ENCODE measurements at regions not wholly inside any gene's neighbourhood (a gene's known extent, or its start where the extent isn't known, plus 50 kb on each side); places are given as distances from the start of the nearest gene placed in this dataset.

DNA sequence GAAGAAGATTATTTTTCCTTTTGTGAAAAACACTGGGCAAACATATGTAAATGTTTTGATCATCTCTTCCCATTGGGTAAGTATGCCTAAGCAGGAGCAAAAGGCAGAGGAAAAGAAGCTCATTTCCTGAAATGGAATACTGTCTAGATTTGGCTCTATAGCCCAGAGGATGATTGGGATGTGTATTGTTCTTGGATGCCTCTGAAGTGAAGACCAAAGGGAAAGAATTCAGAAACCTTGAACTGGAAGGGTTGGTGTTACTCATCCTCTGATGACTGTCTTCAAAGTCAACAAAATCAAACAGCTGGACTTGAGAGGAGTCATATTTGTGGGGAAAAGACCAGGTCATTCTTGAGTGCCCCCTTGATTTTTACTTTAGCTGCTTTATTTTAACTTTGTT is 112.6 kb upstream of the NT5C1B start:
- no peaks in the 10 kb centered on the region for H3K36me3 ChIP-seq (ENCODE audit: control insufficient read depth, insufficient read depth, low read length)
- H3K9me3 ChIP-seq: no peaks in the 10 kb centered on the region
- no peaks in the 10 kb centered on the region for H3K36me3 Mint-ChIP-seq (ENCODE audit: insufficient read depth, unreplicated experiment)
- no peak overlapping the region for H3K4me3 ChIP-seq (ENCODE audit: low read depth, low read length)
- H3K27me3 Mint-ChIP-seq (ENCODE audit: insufficient read depth, unreplicated experiment): peaks cover 9% of the 10 kb centered on the region
- BruUV-seq (replicated peaks): no TSS peak
- CTCF ChIA-PET: no interaction called here
- H3K4me1 Mint-ChIP-seq (ENCODE audit: low read depth, unreplicated experiment): no peaks in the 10 kb centered on the region
- no peak for DNase-seq
- H3K4me3 Mint-ChIP-seq (ENCODE audit: unreplicated experiment): no peak overlapping the region
- no peaks in the 10 kb centered on the region for H3K27me3 ChIP-seq (replicated peaks; ENCODE audit: control insufficient read depth, insufficient read depth, low read length)
- no peak overlapping the region for H3K27ac Mint-ChIP-seq (ENCODE audit: unreplicated experiment)
- TF ChIP-seq, protein P1, sequence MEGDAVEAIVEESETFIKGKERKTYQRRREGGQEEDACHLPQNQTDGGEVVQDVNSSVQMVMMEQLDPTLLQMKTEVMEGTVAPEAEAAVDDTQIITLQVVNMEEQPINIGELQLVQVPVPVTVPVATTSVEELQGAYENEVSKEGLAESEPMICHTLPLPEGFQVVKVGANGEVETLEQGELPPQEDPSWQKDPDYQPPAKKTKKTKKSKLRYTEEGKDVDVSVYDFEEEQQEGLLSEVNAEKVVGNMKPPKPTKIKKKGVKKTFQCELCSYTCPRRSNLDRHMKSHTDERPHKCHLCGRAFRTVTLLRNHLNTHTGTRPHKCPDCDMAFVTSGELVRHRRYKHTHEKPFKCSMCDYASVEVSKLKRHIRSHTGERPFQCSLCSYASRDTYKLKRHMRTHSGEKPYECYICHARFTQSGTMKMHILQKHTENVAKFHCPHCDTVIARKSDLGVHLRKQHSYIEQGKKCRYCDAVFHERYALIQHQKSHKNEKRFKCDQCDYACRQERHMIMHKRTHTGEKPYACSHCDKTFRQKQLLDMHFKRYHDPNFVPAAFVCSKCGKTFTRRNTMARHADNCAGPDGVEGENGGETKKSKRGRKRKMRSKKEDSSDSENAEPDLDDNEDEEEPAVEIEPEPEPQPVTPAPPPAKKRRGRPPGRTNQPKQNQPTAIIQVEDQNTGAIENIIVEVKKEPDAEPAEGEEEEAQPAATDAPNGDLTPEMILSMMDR (IDR thresholded peaks at IDR 0.05; ENCODE audit: insufficient read depth in 1 of 2, low read depth in 1 of 2, low read length in 1 of 2, severe bottlenecking in 1 of 2, unreplicated experiment in 1 of 2): no peak
- H3K9me3 Mint-ChIP-seq (ENCODE audit: unreplicated experiment): no peaks in the 10 kb centered on the region
- intact Hi-C loops (cut with micrococcal nuclease; ENCODE audit: unreplicated experiment): no loop called here
- POLR2A ChIA-PET: no interaction called here
- no peaks in the 10 kb centered on the region for H3K4me1 ChIP-seq

DNA sequence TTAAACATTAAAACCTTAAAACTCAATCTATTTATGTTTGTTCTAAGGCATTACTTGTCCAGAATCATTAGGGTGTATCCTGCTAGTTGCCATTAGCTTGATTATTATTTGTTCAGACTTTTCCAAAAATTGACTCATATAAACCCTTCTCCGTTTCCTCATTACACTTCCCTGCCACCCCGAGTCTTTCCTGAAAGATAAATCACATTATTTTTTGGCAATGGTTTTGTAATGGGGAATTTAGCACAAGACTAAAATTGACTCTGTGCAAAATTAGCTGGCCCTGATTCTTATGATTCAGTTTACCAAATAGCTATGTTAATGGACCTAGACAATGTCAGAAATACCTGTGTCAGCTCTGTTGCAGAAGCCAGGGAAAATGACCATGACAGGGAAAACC is 112.2 kb upstream of the NT5C1B start:
- Mint-ChIP-seq H3K9me3 (ENCODE audit: unreplicated experiment) (no peaks in the 10 kb centered on the region), H3K4me1 (ENCODE audit: low read depth, unreplicated experiment) (no peaks in the 10 kb centered on the region), H3K36me3 (ENCODE audit: insufficient read depth, unreplicated experiment) (no peaks in the 10 kb centered on the region), H3K27me3 (ENCODE audit: insufficient read depth, unreplicated experiment) (peaks cover 9% of the 10 kb centered on the region), H3K27ac (ENCODE audit: unreplicated experiment) (no peak overlapping the region), H3K4me3 (ENCODE audit: unreplicated experiment) (no peak overlapping the region)
- ChIA-PET POLR2A (no interaction called here), CTCF (no interaction called here)
- no TSS peak for BruUV-seq (replicated peaks)
- Histone ChIP-seq H3K36me3 (ENCODE audit: control insufficient read depth, insufficient read depth, low read length) (no peaks in the 10 kb centered on the region), H3K9me3 (no peaks in the 10 kb centered on the region), H3K4me3 (ENCODE audit: low read depth, low read length) (no peak overlapping the region), H3K4me1 (no peaks in the 10 kb centered on the region), H3K27me3 (replicated peaks; ENCODE audit: control insufficient read depth, insufficient read depth, low read length) (no peaks in the 10 kb centered on the region)
- DNase-seq: no peak
- intact Hi-C loops (cut with micrococcal nuclease; ENCODE audit: unreplicated experiment): no loop called here
- TF ChIP-seq, protein P1 (IDR thresholded peaks at IDR 0.05; ENCODE audit: insufficient read depth in 1 of 2, low read depth in 1 of 2, low read length in 1 of 2, severe bottlenecking in 1 of 2, unreplicated experiment in 1 of 2): no peak

DNA sequence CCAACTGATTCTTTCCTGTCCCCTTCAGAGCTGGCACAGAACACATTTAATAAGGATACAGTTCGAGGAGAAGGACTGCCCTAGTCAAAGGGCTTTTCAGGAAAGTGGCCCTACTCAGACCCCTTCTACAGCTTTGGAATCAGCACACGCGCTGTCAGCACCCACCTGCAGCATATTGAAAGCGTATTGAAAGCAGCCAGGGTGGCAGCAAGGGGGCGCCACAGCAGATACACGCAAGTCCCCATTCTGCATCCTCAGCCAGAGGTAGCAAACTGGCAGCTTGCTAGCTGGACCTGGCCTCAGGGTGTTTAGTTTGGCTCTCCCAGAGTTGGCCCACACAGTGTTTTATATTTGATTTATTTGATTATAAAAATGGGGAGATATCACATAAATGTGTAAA is 101.0 kb upstream of the NT5C1B start:
- Mint-ChIP-seq H3K4me1 (ENCODE audit: low read depth, unreplicated experiment) (no peaks in the 10 kb centered on the region), H3K27ac (ENCODE audit: unreplicated experiment) (no peak overlapping the region), H3K36me3 (ENCODE audit: insufficient read depth, unreplicated experiment) (no peaks in the 10 kb centered on the region), H3K9me3 (ENCODE audit: unreplicated experiment) (peaks cover 7% of the 10 kb centered on the region), H3K4me3 (ENCODE audit: unreplicated experiment) (no peak overlapping the region), H3K27me3 (ENCODE audit: insufficient read depth, unreplicated experiment) (peaks cover 3% of the 10 kb centered on the region)
- no TSS peak for BruUV-seq (replicated peaks)
- Histone ChIP-seq H3K9me3 (no peaks in the 10 kb centered on the region), H3K27me3 (replicated peaks; ENCODE audit: control insufficient read depth, insufficient read depth, low read length) (peaks cover 1% of the 10 kb centered on the region; the same call in 1 of the 2 replicates), H3K4me3 (ENCODE audit: low read depth, low read length) (no peak overlapping the region), H3K36me3 (ENCODE audit: control insufficient read depth, insufficient read depth, low read length) (no peaks in the 10 kb centered on the region), H3K4me1 (no peaks in the 10 kb centered on the region)
- POLR2A ChIA-PET: no interaction called here
- intact Hi-C loops (cut with micrococcal nuclease; ENCODE audit: unreplicated experiment): no loop called here
- TF ChIP-seq, protein P1 (IDR thresholded peaks at IDR 0.05; ENCODE audit: insufficient read depth in 1 of 2, low read depth in 1 of 2, low read length in 1 of 2, severe bottlenecking in 1 of 2, unreplicated experiment in 1 of 2): peak in 1 of 2 experiments; percentile 10
- CTCF ChIA-PET: no interaction called here
- no peak for DNase-seq
